ENCODE measurements at regions not wholly inside any gene's neighbourhood (a gene's known extent, or its start where the extent isn't known, plus 50 kb on each side); places are given as distances from the start of the nearest gene placed in this dataset.
"Not testable (repeated sequence)": the region's sequence is repeated elsewhere in the genome, so short reads cannot be mapped to it uniquely, and the experiment has no call there.

DNA sequence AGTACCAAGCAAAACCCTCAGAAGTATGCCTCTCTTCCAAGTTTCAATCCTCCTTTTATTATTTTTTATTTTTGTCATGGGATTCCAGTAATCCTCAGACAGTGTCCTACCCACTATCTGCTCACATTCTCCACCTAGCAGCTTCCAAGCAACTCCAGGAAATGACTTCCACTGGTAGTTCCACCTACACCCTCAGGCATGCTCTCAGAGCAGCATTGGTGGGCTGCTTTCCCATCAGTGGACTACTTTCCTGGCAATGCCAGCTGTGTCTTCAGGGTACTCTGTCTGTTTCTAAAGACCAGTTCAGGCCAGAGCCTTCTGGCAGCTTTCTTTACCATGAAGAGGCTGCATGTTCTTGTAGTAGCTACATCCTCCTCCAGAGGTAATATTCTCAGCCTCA is 244.0 kb downstream of the HGF start:
- no peak for DNase-seq

GRCh38 chr7:81519886-81520285 is 250.0 kb downstream of the HGF start:
- no peak for DNase-seq

GRCh38 chr7:81516898-81517297 is 252.9 kb downstream of the HGF start:
- no peak for DNase-seq

GRCh38 chr7:81515009-81515408 is 254.8 kb downstream of the HGF start:
- DNase-seq, result no peak

DNA sequence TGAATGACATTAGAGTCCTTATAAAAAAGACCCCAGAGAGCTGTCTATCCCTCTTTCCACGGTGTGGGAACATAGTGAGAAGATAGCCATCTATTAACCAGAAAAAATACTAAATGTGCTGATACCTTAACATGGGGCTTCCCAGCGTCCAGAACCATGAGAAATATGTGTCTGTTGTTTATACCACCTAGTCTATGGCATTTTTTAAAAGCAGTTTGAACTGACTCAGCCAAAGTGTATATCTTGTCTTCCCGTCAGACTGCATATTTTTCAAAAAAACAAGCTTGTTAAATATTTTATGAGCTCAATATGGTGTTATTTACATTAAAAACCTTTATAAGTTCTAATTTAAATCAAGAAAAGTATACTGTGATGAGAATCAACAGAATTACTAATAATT is 255.3 kb downstream of the HGF start:
- DNase-seq, result no peak

DNA sequence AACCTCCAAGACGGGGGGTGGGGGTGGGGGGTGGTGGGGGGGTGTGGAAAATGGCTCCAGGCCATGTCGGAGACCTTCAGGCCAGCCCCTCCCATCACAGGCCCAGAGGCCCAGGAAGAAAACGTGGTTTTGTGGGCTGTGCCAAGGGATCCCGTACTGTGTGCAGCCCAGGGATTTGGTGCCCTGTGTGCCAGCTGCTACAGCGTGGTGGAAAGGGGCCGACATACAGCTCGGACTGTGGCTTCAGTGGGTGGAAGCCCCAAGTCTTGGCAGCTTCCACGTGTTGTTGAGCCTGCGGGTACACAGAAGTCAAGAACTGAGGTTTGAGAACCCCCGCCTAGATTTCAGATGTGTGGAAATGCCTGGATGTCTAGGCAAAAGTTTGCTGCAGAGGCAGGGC is 259.7 kb downstream of the HGF start:
- DNase-seq, result no peak

DNA sequence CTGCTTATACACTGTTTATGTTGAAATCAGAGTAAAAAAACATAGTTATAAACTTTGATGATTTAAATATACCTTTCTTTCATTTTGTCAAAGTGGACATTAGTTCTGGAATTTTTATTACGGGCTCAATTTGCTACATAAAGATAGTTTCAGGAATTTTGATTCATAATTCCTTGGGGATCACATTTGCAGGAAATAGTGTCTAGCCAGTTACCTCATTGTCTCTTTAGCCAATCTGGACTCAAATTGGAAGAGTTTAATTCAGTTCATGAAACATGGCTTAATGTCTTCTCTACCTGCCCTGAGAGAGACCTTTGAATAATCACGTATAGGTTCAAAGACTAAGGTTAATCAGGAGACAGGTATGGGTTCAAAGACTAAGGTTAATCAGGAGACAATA is 262.6 kb downstream of the HGF start:
- DNase-seq, result no peak

DNA sequence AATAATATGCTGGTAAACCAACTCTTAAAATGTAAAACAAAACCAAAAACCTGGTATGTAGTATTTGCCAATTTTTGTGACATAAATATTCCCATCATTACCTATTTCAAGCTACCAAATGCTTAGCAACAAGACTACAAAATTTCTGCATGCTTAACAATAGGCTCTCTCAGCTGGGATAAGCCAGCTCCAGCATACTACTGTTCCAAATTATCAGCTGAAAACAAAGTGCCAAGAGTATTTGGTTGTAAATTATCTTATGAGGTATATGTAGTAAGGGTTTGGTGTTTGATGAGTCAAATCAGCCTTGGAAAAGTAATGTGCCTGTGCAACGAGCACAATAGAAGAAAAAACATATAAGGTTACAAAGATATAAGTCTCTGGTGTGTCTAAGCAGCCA is 263.2 kb downstream of the HGF start:
- DNase-seq, result no peak

GRCh38 chr7:81503771-81504170 is 266.1 kb downstream of the HGF start:
- DNase-seq, result no peak

DNA sequence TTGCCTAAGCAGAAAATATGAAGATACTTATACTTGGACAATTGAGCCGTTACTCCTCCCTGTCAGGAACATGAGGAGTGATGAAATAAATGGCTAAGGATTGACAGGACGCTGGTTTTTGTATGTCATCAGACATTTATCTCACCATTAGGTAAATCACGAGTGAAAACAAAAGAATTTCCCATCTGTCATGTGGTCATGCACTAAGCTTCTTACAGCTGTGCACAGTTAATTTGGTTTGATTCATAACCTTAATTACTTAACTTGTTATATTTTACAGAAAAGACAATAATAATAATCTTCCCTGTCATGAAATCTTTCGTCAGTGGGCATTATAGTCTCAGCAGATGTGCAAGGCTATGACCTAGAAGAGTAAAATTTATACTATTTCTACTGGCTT is 266.5 kb downstream of the HGF start:
- DNase-seq, result no peak

GRCh38 chr7:81501220-81501619 is 268.6 kb downstream of the HGF start:
- no peak for DNase-seq

GRCh38 chr7:81500631-81501030 is 269.2 kb downstream of the HGF start:
- no peak for DNase-seq

DNA sequence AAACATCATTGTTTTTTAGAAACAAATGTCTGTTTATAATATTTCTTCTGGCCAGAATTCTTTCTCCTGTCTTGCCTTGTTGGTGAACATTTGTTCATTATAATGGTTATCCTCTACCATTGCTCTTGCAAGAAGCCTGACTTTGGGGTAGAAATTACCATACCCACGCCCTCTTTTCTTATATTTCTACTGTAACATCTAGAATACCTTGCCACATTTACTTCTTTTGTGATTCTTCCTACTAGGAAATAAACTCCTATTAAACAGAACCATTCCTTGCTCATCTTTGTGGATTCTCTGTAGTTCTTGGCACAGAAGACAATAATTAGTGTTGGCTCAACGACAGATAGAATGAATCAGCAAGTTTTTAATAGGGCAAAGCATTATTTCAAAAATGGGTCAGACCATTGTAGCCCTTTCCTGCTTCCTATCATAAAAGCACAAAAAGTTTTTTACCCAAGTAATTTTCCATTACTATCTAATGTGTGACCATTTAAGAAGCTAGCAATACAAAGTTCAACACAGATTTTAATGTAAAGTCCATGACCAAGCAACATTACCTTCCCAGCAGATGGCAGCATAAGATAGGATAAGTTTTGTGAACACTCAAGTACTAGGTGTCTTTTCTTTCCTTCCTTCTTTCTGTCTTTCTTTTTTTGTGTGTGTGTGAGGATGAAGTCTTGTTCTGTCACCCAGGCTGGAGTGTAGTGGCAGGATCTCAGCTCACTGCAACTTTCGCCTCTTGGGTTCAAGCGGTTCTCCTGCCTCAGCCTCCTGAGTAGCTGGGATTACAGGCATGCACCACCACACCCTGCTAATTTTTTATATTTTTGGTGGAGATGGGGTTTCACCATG is 270.4 kb downstream of the HGF start:
- DNase-seq, result no peak

DNA sequence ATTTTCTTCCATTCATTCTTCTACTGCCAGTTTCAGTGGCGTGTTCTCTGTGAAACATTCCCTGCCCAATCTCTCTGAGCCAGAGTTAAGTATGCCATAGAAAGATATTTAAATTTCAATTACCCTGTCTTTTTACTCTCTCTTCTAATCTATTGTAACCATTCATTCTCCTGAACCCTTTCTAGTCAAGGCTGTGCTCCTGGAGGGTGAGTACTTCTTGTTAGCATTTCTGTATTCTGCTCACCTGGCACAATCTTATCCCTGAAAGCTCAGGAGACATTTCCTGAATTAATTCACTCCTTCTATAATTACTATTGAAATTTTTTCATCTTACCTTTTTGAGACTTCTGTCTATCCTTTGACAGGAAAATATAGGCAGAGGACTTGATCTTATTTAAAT is 271.7 kb downstream of the HGF start:
- no peak for DNase-seq

DNA sequence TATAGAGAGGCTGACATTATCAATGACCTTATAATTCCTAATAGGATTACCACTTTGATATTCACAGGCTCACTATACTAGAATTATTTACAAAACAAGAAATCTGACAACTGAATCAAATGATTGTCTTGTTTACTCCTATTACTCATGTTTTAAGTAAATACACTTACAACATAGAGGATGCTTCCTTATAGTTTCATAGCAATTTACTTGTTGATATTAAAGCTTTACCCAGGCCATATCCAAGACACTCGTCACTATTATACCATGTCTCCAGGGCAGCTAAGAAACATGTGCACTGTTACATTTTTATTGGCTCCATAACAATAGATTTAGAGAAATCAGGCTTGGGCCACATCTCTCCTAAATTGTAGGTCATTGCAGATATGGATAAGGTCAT is 276.9 kb downstream of the HGF start:
- no peak for DNase-seq

DNA sequence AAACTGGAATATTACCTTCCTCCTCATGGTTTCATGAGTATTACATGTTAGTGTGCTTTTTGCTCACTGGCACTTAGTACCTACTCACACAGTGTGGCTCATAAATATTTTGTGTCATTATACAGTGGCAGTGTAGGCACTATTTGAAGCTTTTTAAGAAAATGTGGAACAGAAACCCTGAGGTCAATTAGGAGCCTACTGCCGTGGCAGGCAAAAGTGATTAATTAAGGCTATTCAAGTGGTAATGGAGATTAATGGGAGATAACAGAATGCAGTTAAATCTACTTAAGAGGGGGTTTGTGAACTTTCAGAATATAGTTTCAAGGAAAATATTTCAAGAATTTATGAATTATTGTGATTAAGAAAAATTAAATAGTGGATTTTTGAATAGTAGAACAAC is 277.6 kb downstream of the HGF start:
- no peak for DNase-seq

GRCh38 chr7:81491573-81491972 is 278.3 kb downstream of the HGF start:
- DNase-seq, result no peak

DNA sequence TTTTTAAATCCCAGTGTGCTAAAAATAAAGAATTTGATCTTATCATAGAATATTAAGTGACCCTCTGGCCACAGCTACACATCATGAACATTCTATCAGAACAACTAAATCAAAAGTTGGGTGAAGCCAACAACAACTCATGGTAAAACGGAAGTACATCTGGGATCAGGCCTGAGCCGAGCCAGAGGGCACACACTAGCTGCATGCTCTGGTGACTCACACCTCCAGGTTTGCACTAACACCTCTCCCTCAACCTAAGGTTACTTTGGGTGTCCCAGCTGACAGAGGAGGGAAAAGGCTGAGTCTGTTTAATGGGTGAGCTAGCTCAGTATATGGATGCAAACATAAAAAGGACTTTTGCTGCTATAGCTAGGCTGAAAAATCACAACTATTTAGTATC is 281.6 kb downstream of the HGF start:
- DNase-seq, result no peak

DNA sequence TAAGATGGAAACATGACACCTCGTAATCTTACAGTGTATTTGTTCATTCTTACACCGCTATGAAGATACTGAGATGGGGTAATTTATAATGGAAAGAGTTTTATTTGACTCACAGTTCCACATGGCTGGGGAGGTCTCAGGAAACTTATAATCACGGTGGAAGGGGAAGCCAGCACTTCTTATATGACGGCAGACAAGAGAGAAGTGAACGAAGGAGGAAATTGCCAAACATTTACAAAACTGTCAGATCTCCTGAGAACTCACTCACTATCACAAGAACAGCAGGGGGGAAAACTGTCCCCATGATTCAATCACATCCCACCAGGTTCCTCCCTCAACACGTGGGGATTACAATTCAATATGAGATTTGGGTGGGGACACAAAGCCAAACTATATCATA is 282.3 kb downstream of the HGF start:
- DNase-seq, result no peak

- DNase-seq, result no peak
These were observed 285.6 kb downstream of the HGF start for GRCh38 chr7:81484261-81484660.

DNA sequence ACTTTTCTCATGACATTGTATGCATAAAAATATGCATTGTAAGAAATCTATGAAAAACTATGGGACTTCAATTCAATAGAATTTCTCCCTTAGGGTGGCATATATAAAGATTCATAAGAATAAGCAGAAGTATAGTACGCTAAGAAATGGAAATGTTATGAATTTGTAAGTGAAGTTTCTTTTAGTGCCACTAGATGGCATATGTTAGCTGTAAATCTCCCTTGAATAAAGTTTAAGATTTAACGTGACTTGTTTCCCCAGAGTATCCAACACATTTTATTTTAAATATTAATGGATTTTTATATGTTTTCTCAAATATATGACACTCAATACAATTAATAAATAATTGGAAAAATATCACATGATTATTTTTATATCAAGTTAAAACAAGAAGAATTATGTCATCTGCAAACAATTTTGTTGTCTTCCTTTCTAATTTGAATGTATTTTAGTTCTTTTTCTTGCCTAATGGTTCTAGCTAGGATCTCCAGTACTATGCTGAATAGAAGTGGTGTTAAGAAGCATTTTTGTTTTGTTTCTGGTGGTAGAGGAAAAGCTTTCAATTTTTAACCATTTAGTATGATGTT is 287.2 kb downstream of the HGF start:
- no peak for DNase-seq

DNA sequence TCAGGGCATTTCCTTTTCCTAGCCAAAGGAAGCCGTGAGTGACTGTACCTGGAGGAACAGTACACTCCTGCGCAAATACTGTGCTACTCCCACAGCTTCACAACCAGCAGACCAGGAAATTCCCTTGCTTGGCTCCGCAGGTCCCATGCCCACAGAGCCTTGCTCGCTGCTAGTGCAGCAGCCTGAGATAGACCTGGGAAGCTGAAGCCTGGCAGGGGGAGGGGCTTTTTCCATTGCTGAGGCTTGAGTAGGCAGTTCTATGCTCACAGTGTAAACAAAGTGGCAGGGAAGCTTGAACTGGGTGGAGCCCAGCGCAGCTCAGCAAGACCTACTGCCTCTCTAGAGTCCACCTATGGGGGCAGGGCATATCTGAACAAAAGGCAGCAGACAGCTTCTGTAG is 291.2 kb downstream of the HGF start:
- DNase-seq, result no peak

DNA sequence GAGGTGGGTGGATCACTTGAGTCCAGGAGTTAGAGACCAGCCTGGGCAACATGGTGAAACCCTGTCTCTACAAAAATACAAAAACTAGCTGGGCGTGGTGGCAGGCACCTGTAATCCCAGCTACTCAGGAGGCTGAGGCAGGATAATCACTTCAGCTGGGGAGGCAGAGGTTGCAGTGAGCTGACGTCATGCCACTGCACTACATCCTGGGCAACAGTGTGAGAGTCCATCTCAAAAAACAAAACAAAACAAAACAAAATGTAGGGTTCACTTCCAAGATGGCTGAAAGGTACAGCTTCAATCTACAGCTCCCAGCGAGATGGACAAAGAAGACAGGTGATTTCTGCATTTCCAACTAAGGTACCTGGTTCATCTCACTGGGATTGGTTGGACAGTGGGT is 291.6 kb downstream of the HGF start:
- not testable (repeated sequence) for DNase-seq

DNA sequence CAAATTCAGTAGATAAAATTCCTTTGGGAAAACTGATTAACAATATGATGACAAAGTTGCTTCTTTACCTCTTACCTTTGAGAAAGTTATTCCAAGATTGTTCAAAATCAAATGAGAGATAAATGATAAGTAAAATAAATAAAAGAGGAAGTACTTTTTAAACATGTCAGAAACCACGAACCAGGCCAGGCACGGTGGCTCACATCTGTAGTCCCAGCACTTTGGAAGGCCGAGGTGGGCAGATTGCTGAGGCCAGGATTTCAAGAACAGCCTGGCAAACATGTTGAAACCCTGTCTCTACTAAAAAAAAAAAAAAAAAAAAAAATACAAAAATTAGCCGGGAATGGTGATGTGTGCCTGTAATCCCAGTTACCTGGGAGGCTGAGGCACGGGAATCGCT is 296.6 kb downstream of the HGF start:
- no peak for DNase-seq
